Effector memory CD8-positive, alpha-beta T cell (primary cell): ENCODE measurements at regions not wholly inside any gene's neighbourhood (a gene's known extent, or its start where the extent isn't known, plus 50 kb on each side); places are given as distances from the start of the nearest gene placed in this dataset.
"Not testable (repeated sequence)": the region's sequence is repeated elsewhere in the genome, so short reads cannot be mapped to it uniquely, and the experiment has no call there.

Experiments used
- ATAC-seq: fragments of 150-1000 bp; cut with Tn5 transposase; replicated peaks from 2 replicates; pipeline ENCODE4 v1.10.0; 2021; ENCODE audit warnings: mild to moderate bottlenecking, moderate library complexity
- DNase-seq, 3 experiments: peaks; one replicate each; pipeline ENCODE4 v3.0.0; 2021
- H3K27ac Mint-ChIP-seq, 2 donors: one replicate each; pipeline ENCODE4 v1.8.0; 2022; ENCODE audit warnings: mild to moderate bottlenecking in 2 of 2, mixed read lengths in 2 of 2, moderate library complexity in 2 of 2
- H3K27me3 Mint-ChIP-seq, 2 donors: one replicate each; pipeline ENCODE4 v1.8.0; 2022; ENCODE audit warnings: mixed read lengths in 2 of 2
- H3K36me3 Mint-ChIP-seq: one replicate; pipeline ENCODE4 v1.8.0; 2022; ENCODE audit warnings: mild to moderate bottlenecking, moderate library complexity, mixed read lengths; ENCODE audit not compliant: insufficient read depth
- H3K4me1 Mint-ChIP-seq, 2 donors: one replicate each; pipeline ENCODE4 v1.8.0; 2022; ENCODE audit warnings: low read depth in 2 of 2, mixed read lengths in 2 of 2
- H3K4me3 Mint-ChIP-seq, 2 donors: one replicate each; pipeline ENCODE4 v1.8.0; 2022; ENCODE audit warnings: mild to moderate bottlenecking in 2 of 2, mixed read lengths in 2 of 2, moderate library complexity in 2 of 2
- H3K9me3 Mint-ChIP-seq, 2 donors: one replicate each; pipeline ENCODE4 v1.8.0; 2022; ENCODE audit warnings: mixed read lengths in 2 of 2

DNA sequence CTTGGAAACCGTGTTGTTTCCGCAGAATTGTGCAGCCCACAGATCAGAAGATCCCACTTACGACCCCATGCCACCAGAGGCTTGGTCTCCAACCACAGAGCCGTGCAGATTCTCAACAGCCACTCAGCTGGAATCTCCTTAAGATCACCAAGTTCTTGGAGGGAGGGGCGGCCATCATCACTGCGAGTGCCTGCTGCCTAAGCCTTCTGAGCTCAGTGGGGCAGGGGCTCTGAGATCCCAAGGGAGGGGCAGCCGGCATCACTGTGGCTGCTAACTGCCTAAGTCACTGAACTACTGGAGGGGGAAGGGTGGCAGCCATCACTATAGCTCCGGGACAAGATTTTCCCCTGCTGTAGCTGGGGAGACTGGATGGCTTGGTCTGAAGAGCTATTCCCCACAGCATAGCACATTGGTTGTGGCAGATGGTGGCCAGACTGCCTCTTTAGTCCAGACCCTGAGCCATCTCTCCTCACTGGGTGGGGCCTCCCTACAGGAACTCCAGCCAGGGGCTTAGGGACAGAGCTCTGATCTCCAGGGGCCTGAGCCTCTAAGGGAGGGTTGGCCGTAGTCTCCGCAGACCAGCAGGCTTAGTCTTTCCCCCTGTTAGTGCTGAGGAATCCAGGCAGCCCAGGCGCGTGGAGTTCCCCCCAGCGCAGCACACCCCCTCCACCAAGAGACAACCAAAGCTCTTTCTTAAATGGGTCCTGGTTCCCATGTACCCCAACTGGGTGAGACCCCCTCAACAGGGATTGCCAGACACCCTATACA lies 1483.9 kb downstream of the ADGRL3 start:
- Mint-ChIP-seq H3K27ac (no peak overlapping the region), H3K4me1 (no peaks in the 10 kb centered on the region), H3K9me3 (peaks cover 0 to 10% of the 10 kb centered on the region in 2 donors), H3K4me3 (no peak overlapping the region), H3K27me3 (no peaks in the 10 kb centered on the region), H3K36me3 (no peaks in the 10 kb centered on the region)
- DNase-seq (no peak), ATAC-seq (no peak)

DNA sequence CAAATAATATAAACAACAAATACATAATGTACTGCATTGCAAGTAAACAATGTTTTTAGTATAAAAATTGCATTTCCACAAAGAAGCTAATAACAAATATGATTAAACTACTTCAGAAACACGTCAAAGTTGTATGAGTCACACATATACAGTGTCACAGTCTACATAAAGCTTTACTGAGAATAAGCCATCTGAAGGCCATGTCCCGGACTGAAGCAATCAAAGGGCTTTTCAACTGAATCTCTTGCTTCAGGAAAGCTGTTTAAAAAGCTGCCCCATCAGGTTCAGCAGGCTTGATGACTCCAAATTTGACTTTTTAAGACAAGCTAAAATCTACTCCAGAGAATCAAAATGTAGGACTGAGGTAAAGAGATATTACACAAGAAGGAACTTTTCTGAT lies 1476.8 kb downstream of the ADGRL3 start:
- Mint-ChIP-seq H3K36me3 (no peaks in the 10 kb centered on the region), H3K27ac (no peak overlapping the region), H3K4me1 (no peaks in the 10 kb centered on the region), H3K4me3 (no peak overlapping the region), H3K9me3 (peaks cover 0 to 2% of the 10 kb centered on the region in 2 donors), H3K27me3 (no peaks in the 10 kb centered on the region)
- no peak for DNase-seq
- ATAC-seq, result no peak

DNA sequence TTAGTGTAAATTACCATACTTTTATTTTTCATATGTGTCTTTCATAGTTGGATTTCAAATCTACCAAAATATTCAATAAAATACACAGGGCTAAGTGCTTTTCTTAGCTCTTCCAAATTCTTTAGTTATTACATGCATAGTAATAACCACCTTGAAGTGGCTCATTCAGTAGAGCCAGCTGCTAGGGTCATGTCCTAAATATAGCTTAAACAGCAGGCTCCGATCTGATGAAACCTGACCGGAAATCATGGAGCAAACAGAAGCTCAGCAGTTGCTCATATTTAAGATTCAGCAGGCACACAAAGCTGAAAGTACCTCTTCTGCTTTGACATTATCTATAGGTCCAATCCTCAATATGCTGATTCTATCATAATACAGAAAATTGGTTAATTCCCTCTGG lies 1470.4 kb downstream of the ADGRL3 start:
- Mint-ChIP-seq H3K36me3 (no peaks in the 10 kb centered on the region), H3K9me3 (peaks cover 0 to 3% of the 10 kb centered on the region in 2 donors), H3K27me3 (no peaks in the 10 kb centered on the region)

GRCh38 chr4:62661821-62662220 lies 1461.7 kb downstream of the ADGRL3 start:
- Mint-ChIP-seq H3K9me3 (peaks cover 0 to 4% of the 10 kb centered on the region in 2 donors), H3K4me1 (no peaks in the 10 kb centered on the region), H3K36me3 (no peaks in the 10 kb centered on the region)

More for the DNA sequence above, 1470.4 kb downstream of the ADGRL3 start:
- no peak overlapping the region for H3K27ac Mint-ChIP-seq
- DNase-seq (no peak), ATAC-seq (no peak)
- H3K4me1 Mint-ChIP-seq, result no peaks in the 10 kb centered on the region
- H3K4me3 Mint-ChIP-seq, result no peak overlapping the region

GRCh38 chr4:62656006-62656405 lies 1455.9 kb downstream of the ADGRL3 start:
- DNase-seq (no peak), ATAC-seq (no peak)
- H3K4me3 Mint-ChIP-seq, result no peak overlapping the region
- no peak overlapping the region for H3K27ac Mint-ChIP-seq
- no peaks in the 10 kb centered on the region for H3K36me3 Mint-ChIP-seq
- H3K4me1 Mint-ChIP-seq, result no peaks in the 10 kb centered on the region
- peaks cover 0 to 6% of the 10 kb centered on the region in 2 donors for H3K9me3 Mint-ChIP-seq
- no peaks in the 10 kb centered on the region for H3K27me3 Mint-ChIP-seq

More at GRCh38 chr4:62661821-62662220, 1461.7 kb downstream of the ADGRL3 start:
- H3K27me3 Mint-ChIP-seq, result no peaks in the 10 kb centered on the region
- ATAC-seq (no peak), DNase-seq (no peak)
- H3K27ac Mint-ChIP-seq, result no peak overlapping the region
- no peak overlapping the region for H3K4me3 Mint-ChIP-seq

DNA sequence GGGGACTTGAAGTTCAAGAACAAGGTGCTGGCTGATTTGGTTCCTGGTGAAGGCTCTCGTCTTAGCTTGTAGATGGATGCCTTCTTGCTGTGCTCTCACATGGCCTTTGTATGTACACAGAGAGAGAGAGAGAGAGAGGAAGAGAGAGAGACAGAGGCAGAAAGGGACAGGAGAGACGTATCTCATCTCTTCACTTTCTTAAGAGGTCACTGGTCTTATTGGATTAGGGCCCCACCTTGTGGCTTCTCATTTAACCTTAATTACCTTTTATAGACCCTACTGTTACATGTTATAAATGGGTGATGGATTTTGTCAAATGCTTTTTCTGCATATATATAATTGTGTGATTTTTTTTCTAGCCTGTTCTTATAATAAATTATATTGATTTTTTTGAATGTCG lies 1444.2 kb downstream of the ADGRL3 start:
- no peaks in the 10 kb centered on the region for H3K27me3 Mint-ChIP-seq
- ATAC-seq, result no peak

DNA sequence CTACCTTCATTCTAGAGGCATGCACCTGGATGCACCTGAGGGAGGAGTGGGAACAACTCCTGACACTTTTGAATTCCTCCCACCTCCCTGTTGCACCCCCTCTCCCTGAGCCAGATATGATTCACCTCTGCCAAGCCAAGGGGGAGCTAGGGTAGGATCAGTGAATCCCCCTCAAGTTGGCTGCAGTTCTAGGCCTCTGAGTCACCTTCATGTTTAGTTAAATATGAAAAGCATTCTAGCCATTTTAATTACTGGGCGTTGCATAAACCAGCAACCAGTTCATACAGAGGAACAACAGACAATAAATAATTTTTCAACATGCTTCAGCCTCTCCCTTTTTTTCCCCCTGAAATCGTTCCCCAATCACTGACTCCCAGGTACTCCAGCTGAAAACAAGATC lies 1440.2 kb downstream of the ADGRL3 start:
- no peaks in the 10 kb centered on the region for H3K36me3 Mint-ChIP-seq
- H3K9me3 Mint-ChIP-seq, result peaks cover 6 to 7% of the 10 kb centered on the region in 2 donors
- H3K4me3 Mint-ChIP-seq, result no peak overlapping the region
- ATAC-seq, result no peak
- H3K4me1 Mint-ChIP-seq, result no peaks in the 10 kb centered on the region
- DNase-seq, result no peak
- H3K27ac Mint-ChIP-seq, result no peak overlapping the region
- H3K27me3 Mint-ChIP-seq, result no peaks in the 10 kb centered on the region

More for the DNA sequence above, 1444.2 kb downstream of the ADGRL3 start:
- Mint-ChIP-seq H3K4me3 (no peak overlapping the region), H3K4me1 (no peaks in the 10 kb centered on the region), H3K27ac (no peak overlapping the region), H3K9me3 (peaks cover 12 to 15% of the 10 kb centered on the region in 2 donors), H3K36me3 (no peaks in the 10 kb centered on the region)
- no peak for DNase-seq

GRCh38 chr4:62627671-62628070 lies 1427.5 kb downstream of the ADGRL3 start:
- Mint-ChIP-seq H3K36me3 (no peaks in the 10 kb centered on the region), H3K4me1 (no peaks in the 10 kb centered on the region), H3K9me3 (peaks cover 2 to 5% of the 10 kb centered on the region in 2 donors), H3K27me3 (no peaks in the 10 kb centered on the region), H3K4me3 (no peak overlapping the region), H3K27ac (no peak overlapping the region)
- no peak for ATAC-seq
- DNase-seq, result no peak

- ATAC-seq (no peak), DNase-seq (no peak)
- no peaks in the 10 kb centered on the region for H3K36me3 Mint-ChIP-seq
- H3K9me3 Mint-ChIP-seq, result peaks cover 2 to 5% of the 10 kb centered on the region in 2 donors
- no peak overlapping the region for H3K27ac Mint-ChIP-seq
- no peaks in the 10 kb centered on the region for H3K27me3 Mint-ChIP-seq
- no peaks in the 10 kb centered on the region for H3K4me1 Mint-ChIP-seq
- no peak overlapping the region for H3K4me3 Mint-ChIP-seq
These were observed 1427.0 kb downstream of the ADGRL3 start for GRCh38 chr4:62627141-62627540.

- Mint-ChIP-seq H3K9me3 (peaks cover 4 to 5% of the 10 kb centered on the region in 2 donors), H3K36me3 (no peaks in the 10 kb centered on the region), H3K27ac (no peak overlapping the region), H3K4me1 (no peaks in the 10 kb centered on the region), H3K4me3 (no peak overlapping the region), H3K27me3 (no peaks in the 10 kb centered on the region)
- ATAC-seq (no peak), DNase-seq (no peak)
These were observed 1422.0 kb downstream of the ADGRL3 start for GRCh38 chr4:62622089-62622488.

GRCh38 chr4:62619971-62620370 lies 1419.8 kb downstream of the ADGRL3 start:
- Mint-ChIP-seq H3K27me3 (no peaks in the 10 kb centered on the region), H3K4me3 (no peak overlapping the region), H3K4me1 (no peaks in the 10 kb centered on the region), H3K27ac (no peak overlapping the region), H3K9me3 (peaks cover 2 to 5% of the 10 kb centered on the region in 2 donors), H3K36me3 (no peaks in the 10 kb centered on the region)
- ATAC-seq (no peak), DNase-seq (no peak)

GRCh38 chr4:62618042-62618441 lies 1417.9 kb downstream of the ADGRL3 start:
- Mint-ChIP-seq H3K4me3 (no peak overlapping the region), H3K27ac (no peak overlapping the region), H3K9me3 (peaks cover 0 to 4% of the 10 kb centered on the region in 2 donors), H3K27me3 (no peaks in the 10 kb centered on the region), H3K36me3 (no peaks in the 10 kb centered on the region), H3K4me1 (no peaks in the 10 kb centered on the region)
- DNase-seq, result no peak
- ATAC-seq, result no peak

- Mint-ChIP-seq H3K27ac (no peak overlapping the region), H3K4me3 (no peak overlapping the region), H3K36me3 (peaks cover 3% of the 10 kb centered on the region), H3K27me3 (no peaks in the 10 kb centered on the region), H3K9me3 (peaks cover 2 to 8% of the 10 kb centered on the region in 2 donors), H3K4me1 (no peaks in the 10 kb centered on the region)
- ATAC-seq (no peak), DNase-seq (no peak)
These were observed 1401.6 kb downstream of the ADGRL3 start for GRCh38 chr4:62601737-62602136.

- H3K4me3 Mint-ChIP-seq, H3K27ac Mint-ChIP-seq, ATAC-seq, H3K4me1 Mint-ChIP-seq, H3K36me3 Mint-ChIP-seq, H3K27me3 Mint-ChIP-seq, DNase-seq, H3K9me3 Mint-ChIP-seq: not testable (repeated sequence)
These were observed 1395.1 kb downstream of the ADGRL3 start for GRCh38 chr4:62595265-62595664.
